GM19023 (cell line): ENCODE measurements at regions not wholly inside any gene's neighbourhood (a gene's known extent, or its start where the extent isn't known, plus 50 kb on each side); places are given as distances from the start of the nearest gene placed in this dataset.

ENCODE experiments used
- ATAC-seq: cut with Tn5 transposase; IDR thresholded peaks from one replicate; pipeline ENCODE4 v1.9.1; 2021; ENCODE audit warnings: mild to moderate bottlenecking, moderate library complexity; ENCODE audit not compliant: unreplicated experiment

GRCh38 chr2:105597011-105597805 is 147.5 kb upstream of the NCK2 start:
- ATAC-seq, result no peak

GRCh38 chr2:105596411-105596921 is 148.2 kb upstream of the NCK2 start:
- no peak for ATAC-seq

- no peak for ATAC-seq
Measured at GRCh38 chr2:105595536-105595935, 149.2 kb upstream of the NCK2 start.

GRCh38 chr2:105593221-105593967 is 151.3 kb upstream of the NCK2 start:
- no peak for ATAC-seq

- no peak for ATAC-seq
Measured at GRCh38 chr2:105592288-105592687, 152.4 kb upstream of the NCK2 start.

GRCh38 chr2:105590780-105591660 is 153.7 kb upstream of the NCK2 start:
- no peak for ATAC-seq

GRCh38 chr2:105588581-105588980 is 156.1 kb upstream of the NCK2 start:
- ATAC-seq, result no peak

- no peak for ATAC-seq
Measured at GRCh38 chr2:105587637-105588036, 157.1 kb upstream of the NCK2 start.

- ATAC-seq, result no peak
Measured at GRCh38 chr2:105584435-105585010, 160.2 kb upstream of the NCK2 start.

GRCh38 chr2:105582952-105583660 is 161.6 kb upstream of the NCK2 start:
- no peak for ATAC-seq

GRCh38 chr2:105581555-105581944 is 163.2 kb upstream of the NCK2 start:
- ATAC-seq, result no peak

- ATAC-seq, result no peak
Measured at GRCh38 chr2:105580870-105581554, 163.7 kb upstream of the NCK2 start.

- ATAC-seq, result no peak
Measured at GRCh38 chr2:105580216-105580615, 164.5 kb upstream of the NCK2 start.

GRCh38 chr2:105578166-105578565 is 166.5 kb upstream of the NCK2 start:
- ATAC-seq, result no peak

- ATAC-seq, result no peak
Measured at GRCh38 chr2:105577762-105578161, 166.9 kb upstream of the NCK2 start.

GRCh38 chr2:105576440-105577241 is 168.1 kb upstream of the NCK2 start:
- no peak for ATAC-seq

GRCh38 chr2:105576050-105576439 is 168.7 kb upstream of the NCK2 start:
- ATAC-seq, result no peak

- ATAC-seq, result no peak
Measured at GRCh38 chr2:105575499-105576025, 169.2 kb upstream of the NCK2 start.
